ENCODE measurements at regions not wholly inside any gene's neighbourhood (a gene's known extent, or its start where the extent isn't known, plus 50 kb on each side); places are given as distances from the start of the nearest gene placed in this dataset.

DNA sequence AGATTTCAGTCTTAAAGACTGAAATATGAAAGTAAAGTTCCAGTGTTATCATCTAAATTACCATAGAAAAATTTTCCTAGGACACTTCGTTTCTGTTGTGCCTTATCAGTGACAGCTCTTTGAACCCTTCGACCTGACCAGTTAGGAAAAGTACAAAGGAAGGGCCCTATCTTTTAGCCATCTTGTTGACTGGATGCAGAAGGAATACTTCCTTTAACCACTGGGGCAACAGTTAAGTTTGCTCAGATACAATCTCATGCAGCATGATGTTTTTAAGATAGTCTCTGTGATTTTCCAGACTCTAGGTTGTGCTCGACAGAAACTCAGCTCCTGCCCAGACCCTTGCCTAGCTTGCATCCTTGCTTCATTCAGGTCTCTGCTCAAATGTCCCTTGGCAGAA is 210.5 kb upstream of the RPS6KA3 start:
- TF ChIP-seq, protein P1, sequence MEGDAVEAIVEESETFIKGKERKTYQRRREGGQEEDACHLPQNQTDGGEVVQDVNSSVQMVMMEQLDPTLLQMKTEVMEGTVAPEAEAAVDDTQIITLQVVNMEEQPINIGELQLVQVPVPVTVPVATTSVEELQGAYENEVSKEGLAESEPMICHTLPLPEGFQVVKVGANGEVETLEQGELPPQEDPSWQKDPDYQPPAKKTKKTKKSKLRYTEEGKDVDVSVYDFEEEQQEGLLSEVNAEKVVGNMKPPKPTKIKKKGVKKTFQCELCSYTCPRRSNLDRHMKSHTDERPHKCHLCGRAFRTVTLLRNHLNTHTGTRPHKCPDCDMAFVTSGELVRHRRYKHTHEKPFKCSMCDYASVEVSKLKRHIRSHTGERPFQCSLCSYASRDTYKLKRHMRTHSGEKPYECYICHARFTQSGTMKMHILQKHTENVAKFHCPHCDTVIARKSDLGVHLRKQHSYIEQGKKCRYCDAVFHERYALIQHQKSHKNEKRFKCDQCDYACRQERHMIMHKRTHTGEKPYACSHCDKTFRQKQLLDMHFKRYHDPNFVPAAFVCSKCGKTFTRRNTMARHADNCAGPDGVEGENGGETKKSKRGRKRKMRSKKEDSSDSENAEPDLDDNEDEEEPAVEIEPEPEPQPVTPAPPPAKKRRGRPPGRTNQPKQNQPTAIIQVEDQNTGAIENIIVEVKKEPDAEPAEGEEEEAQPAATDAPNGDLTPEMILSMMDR (conservative IDR thresholded peaks at IDR 0.05; ENCODE audit: low read length), result no peak
- TF ChIP-seq EZH2phosphoT487 (IDR thresholded peaks at IDR 0.05; ENCODE audit: borderline replicate concordance), result no peak
